K562 (cell line): ENCODE measurements at regions not wholly inside any gene's neighbourhood (a gene's known extent, or its start where the extent isn't known, plus 50 kb on each side); places are given as distances from the start of the nearest gene placed in this dataset.

ENCODE experiments used
- ATAC-seq: fragments of 200-7000 bp; cut with Tn5 transposase; 3 replicates; pipeline ENCODE4 v1.9.1; 2020; ENCODE audit warnings: moderate library complexity
- BruUV-seq: library from RNA; stranded (reverse); fragments of 400-500 nt; replicated peaks from 2 replicates; lab custom pipeline; 2021; lab: Mats Ljungman, UMichigan
- CTCF ChIA-PET: fragments of 300-600 bp; formaldehyde crosslinking; extraction: SDS; loops from one replicate; lab custom pipeline; 2021; ENCODE audit warnings: low intra/inter-chr PET ratio; lab: Yijun Ruan, JAX
- POLR2A ChIA-PET: fragments of 300-600, 350-650 bp; sonication (Branson Sonifier 250); formaldehyde crosslinking; extraction: SDS; loops from one replicate; lab custom pipeline; 2021; ENCODE audit warnings: antibody characterized with exemption, inconsistent platforms; lab: Yijun Ruan, JAX
- DNase-seq, 4 experiments: peaks; one replicate each; pipeline versions ENCODE4 v3.0.0 to v3.0.0-alpha.2; 2011 to 2018; ENCODE audit warnings: low spot score in 3 of 4, mixed read lengths in 3 of 4; ENCODE audit errors: extremely low read depth in 1 of 4
- FAIRE-seq: peaks from 2 replicates; lab custom pipeline; 2011; peaks lifted over from hg19 to GRCh38; lab: Jason Lieb, UNC
- H2AFZ ChIP-seq: 2 replicates; pipeline ENCODE4 v1.6.0; 2011; ENCODE audit warnings: low read depth, low read length, control low read depth, inconsistent platforms
- H3K27ac ChIP-seq: fragments of 200-600 bp; 3 replicates; pipeline ENCODE4 v1.8.0; 2011; ENCODE audit warnings: low read depth, mild to moderate bottlenecking, control low read depth, inconsistent platforms, low read length, moderate library complexity, mixed read lengths; ENCODE audit errors: extremely low read depth
- H3K27me3 ChIP-seq, 2 experiments: fragments of 300-600 bp in 1 of 2; 2 replicates in 1 of 2; 3 replicates in 1 of 2; pipeline versions ENCODE4 v1.6.0 to v1.8.0; 2011; ENCODE audit warnings: inconsistent platforms in 2 of 2, low read length in 2 of 2, mild to moderate bottlenecking in 1 of 2, mixed read lengths in 1 of 2, moderate library complexity in 1 of 2; ENCODE audit not compliant: control insufficient read depth in 2 of 2, insufficient read depth in 2 of 2
- H3K36me3 ChIP-seq: fragments of 300-600 bp; 3 replicates; pipeline ENCODE4 v1.8.0; 2011; ENCODE audit warnings: mild to moderate bottlenecking, low read length, inconsistent platforms; ENCODE audit not compliant: control insufficient read depth, insufficient read depth
- H3K4me1 ChIP-seq, 2 experiments: fragments of 200-600 bp in 1 of 2; replicated peaks in 1 of 2; 2 replicates in 1 of 2; 3 replicates in 1 of 2; pipeline versions ENCODE4 v1.5.1 to v1.8.0; 2011; ENCODE audit warnings: inconsistent platforms in 2 of 2, low read length in 2 of 2, mild to moderate bottlenecking in 1 of 2, mixed read lengths in 1 of 2, moderate library complexity in 1 of 2; ENCODE audit not compliant: control insufficient read depth in 2 of 2, insufficient read depth in 2 of 2
- H3K4me2 ChIP-seq: 2 replicates; pipeline ENCODE4 v1.6.1; 2011; ENCODE audit warnings: low read length, control low read depth, inconsistent platforms, mixed read lengths; ENCODE audit not compliant: insufficient read depth
- H3K4me3 ChIP-seq: fragments of 200-600 bp; sonication (generic), shearing (Covaris generic); 2 replicates; pipeline ENCODE4 v1.5.1; 2016; ENCODE audit warnings: control low read depth, inconsistent platforms
- H3K79me2 ChIP-seq: fragments of 200-600 bp; 3 replicates; pipeline ENCODE4 v1.8.0; 2011; ENCODE audit warnings: low read length, inconsistent platforms; ENCODE audit not compliant: control insufficient read depth, insufficient read depth
- H3K9ac ChIP-seq, 2 experiments: 2 replicates each; pipeline versions ENCODE4 v1.6.0 to v1.6.1; 2011; ENCODE audit warnings: low read depth in 2 of 2, low read length in 2 of 2, control low read depth in 1 of 2, inconsistent platforms in 1 of 2, mild to moderate bottlenecking in 1 of 2, mixed read lengths in 1 of 2; ENCODE audit not compliant: insufficient read depth in 1 of 2
- H3K9me1 ChIP-seq: one replicate; pipeline ENCODE4 v1.6.0; 2011; ENCODE audit warnings: inconsistent platforms, mild to moderate bottlenecking, low read length, moderate library complexity; ENCODE audit not compliant: control insufficient read depth, insufficient read depth
- H3K9me3 ChIP-seq: replicated peaks from 2 replicates; pipeline ENCODE4 v1.5.1; 2011; ENCODE audit warnings: low read depth, low read length, inconsistent platforms; ENCODE audit not compliant: control insufficient read depth, insufficient read depth
- H4K20me1 ChIP-seq: replicated peaks from 2 replicates; pipeline ENCODE4 v1.6.1; 2011; ENCODE audit warnings: low read length, inconsistent platforms, mixed read lengths; ENCODE audit not compliant: control insufficient read depth, insufficient read depth
- E2F5 ChIP-seq: sonication (generic); formaldehyde crosslinking; IDR thresholded peaks from 2 replicates; pipeline ENCODE4 v1.8.0; 2022; ENCODE audit warnings: mild to moderate bottlenecking, missing genetic modification reagents
- FOXA1 ChIP-seq: fragments of 450-650 bp; IDR thresholded peaks from 2 replicates; pipeline ENCODE4 v1.6.1; 2016; ENCODE audit warnings: mild to moderate bottlenecking, borderline replicate concordance
- HCFC1 ChIP-seq: IDR thresholded peaks from 2 replicates; pipeline ENCODE4 v1.6.1; 2012; ENCODE audit warnings: low read depth, low read length, improper control_type of control experiment
- MTA3 ChIP-seq: fragments of 450-650 bp; formaldehyde crosslinking; IDR thresholded peaks from 2 replicates; pipeline ENCODE4 v1.6.1; 2017; ENCODE audit warnings: mild to moderate bottlenecking, borderline replicate concordance
- NFE2 ChIP-seq: IDR thresholded peaks from 2 replicates; pipeline ENCODE4 v1.6.1; 2014; ENCODE audit warnings: antibody characterized with exemption, low read depth
- ZFPM2 ChIP-seq: fragments of 250-450 bp; sonication (Bioruptor Pico); IDR thresholded peaks from 2 replicates; pipeline ENCODE4 v1.5.1; 2022; ENCODE audit warnings: mild to moderate bottlenecking
- ZNF140 ChIP-seq: fragments of 250-450 bp; sonication (Bioruptor Pico); IDR thresholded peaks from 2 replicates; pipeline ENCODE4 v1.8.0; 2021; ENCODE audit warnings: moderate library complexity, mild to moderate bottlenecking, inconsistent platforms
- ZNF232 ChIP-seq: sonication (generic); formaldehyde crosslinking; IDR thresholded peaks from 2 replicates; pipeline ENCODE4 v1.8.0; 2022; ENCODE audit warnings: mild to moderate bottlenecking, missing genetic modification reagents
- ZNF431 ChIP-seq: sonication (generic); formaldehyde crosslinking; IDR thresholded peaks from 2 replicates; pipeline ENCODE4 v1.8.0; 2022; ENCODE audit warnings: mild to moderate bottlenecking, missing genetic modification reagents
- WGBS: fragments of 100-300 bp; shearing (Covaris generic); methylation state at CpG from one replicate; pipeline ENCODE4 v1.1.6; 2016; ENCODE audit warnings: low coverage, mixed read lengths; ENCODE audit not compliant: insufficient coverage; ENCODE audit errors: missing lambda C conversion rate; 5-methylcytosine and 5-hydroxymethylcytosine counted together
- in situ Hi-C: fragments of 300-500 bp; cut with MboI; formaldehyde crosslinking; loops from 4 replicates; pipeline ENCODE4 v1.15.0; 2018; ENCODE audit warnings: inconsistent platforms, mixed read lengths
- intact Hi-C: fragments of 100-400 bp; cut with micrococcal nuclease; formaldehyde crosslinking; loops from 2 replicates; pipeline ENCODE4 v1.14.2; 2022
- TF ChIP-seq, protein P1 (sequence below): fragments of 250-450 bp; sonication (Bioruptor Pico); IDR thresholded peaks from 2 replicates; pipeline ENCODE4 v1.5.0; 2021; ENCODE audit warnings: mild to moderate bottlenecking, borderline replicate concordance
- TF ChIP-seq, protein P2 (sequence below): fragments of 450-650 bp; IDR thresholded peaks from 2 replicates; pipeline ENCODE4 v1.7.1; 2018; ENCODE audit warnings: mild to moderate bottlenecking, low read depth; ENCODE audit not compliant: partially characterized antibody
- TF ChIP-seq, protein P3 (sequence below), 2 experiments: fragments of 200-800 bp in 1 of 2; sonication (Bioruptor generic) in 1 of 2; sonication (generic) in 1 of 2; formaldehyde crosslinking in 1 of 2; IDR thresholded peaks in 1 of 2; conservative IDR thresholded peaks in 1 of 2; 2 replicates each; pipeline versions ENCODE4 v1.5.0 to v1.6.1; 2016 to 2020; ENCODE audit warnings: missing compliant biosample characterization in 1 of 2, missing genetic modification characterization in 1 of 2, missing genetic modification reagents in 1 of 2

DNA sequence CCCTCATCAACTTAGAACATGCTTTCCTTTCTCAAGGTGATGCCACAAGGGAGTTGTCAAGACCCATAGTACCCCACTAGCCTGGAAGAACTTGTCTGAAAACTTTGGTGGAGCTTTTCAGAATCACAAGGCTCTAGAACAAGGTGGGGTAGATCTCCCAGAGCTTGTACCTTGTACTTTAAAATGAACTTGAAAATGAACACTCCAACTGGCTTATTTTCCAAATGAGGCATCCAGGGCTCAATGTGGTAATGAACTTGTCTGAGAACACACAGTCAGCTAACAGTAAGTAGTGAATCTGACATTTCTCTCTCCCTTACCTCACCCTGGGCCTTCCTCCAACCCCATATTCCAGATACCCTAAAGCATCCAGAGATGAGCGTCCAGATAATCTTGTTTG, 81.8 kb upstream of the THBS1 start:
- no TSS peak for BruUV-seq
- Histone ChIP-seq H3K36me3 (no peaks in the 10 kb centered on the region), H3K79me2 (no peaks in the 10 kb centered on the region), H3K4me1 (peaks cover 0 to 8% of the 10 kb centered on the region in 2 experiments; a peak in 3 of 5 replicates), H3K4me2 (no peak overlapping the region), H4K20me1 (no peaks in the 10 kb centered on the region), H2AFZ (no peak overlapping the region), H3K4me3 (no peak overlapping the region), H3K27ac (no peak overlapping the region), H3K27me3 (peaks cover 2 to 4% of the 10 kb centered on the region in 2 experiments; a peak in 2 of 5 replicates), H3K9me1 (no peaks in the 10 kb centered on the region), H3K9ac (no peak overlapping the region), H3K9me3 (no peaks in the 10 kb centered on the region)
- DNase-seq (no peak), FAIRE-seq (peak; percentile 15), ATAC-seq (no peak)
- intact Hi-C loops: no loop called here
- POLR2A ChIA-PET: interaction anchor here (0.6 to 0.8 kb wide), 3 partner anchors 10 to 399 kb away, joined by 3 to 4 read pairs (median 4); no protein-coding TSS in a partner anchor
- CTCF ChIA-PET: no interaction called here
- in situ Hi-C loops: no loop called here
- 21% methylated on average over 1 of the region's 1 CpG for WGBS
- TF ChIP-seq, protein P1, sequence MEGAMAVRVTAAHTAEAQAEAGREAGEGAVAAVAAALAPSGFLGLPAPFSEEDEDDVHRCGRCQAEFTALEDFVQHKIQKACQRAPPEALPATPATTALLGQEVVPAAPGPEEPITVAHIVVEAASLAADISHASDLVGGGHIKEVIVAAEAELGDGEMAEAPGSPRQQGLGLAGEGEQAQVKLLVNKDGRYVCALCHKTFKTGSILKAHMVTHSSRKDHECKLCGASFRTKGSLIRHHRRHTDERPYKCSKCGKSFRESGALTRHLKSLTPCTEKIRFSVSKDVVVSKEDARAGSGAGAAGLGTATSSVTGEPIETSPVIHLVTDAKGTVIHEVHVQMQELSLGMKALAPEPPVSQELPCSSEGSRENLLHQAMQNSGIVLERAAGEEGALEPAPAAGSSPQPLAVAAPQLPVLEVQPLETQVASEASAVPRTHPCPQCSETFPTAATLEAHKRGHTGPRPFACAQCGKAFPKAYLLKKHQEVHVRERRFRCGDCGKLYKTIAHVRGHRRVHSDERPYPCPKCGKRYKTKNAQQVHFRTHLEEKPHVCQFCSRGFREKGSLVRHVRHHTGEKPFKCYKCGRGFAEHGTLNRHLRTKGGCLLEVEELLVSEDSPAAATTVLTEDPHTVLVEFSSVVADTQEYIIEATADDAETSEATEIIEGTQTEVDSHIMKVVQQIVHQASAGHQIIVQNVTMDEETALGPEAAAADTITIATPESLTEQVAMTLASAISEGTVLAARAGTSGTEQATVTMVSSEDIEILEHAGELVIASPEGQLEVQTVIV (CRISPR knock-in tag): no peak
- TF ChIP-seq NFE2 (no peak), ZNF140 (CRISPR knock-in tag) (no peak), E2F5 (CRISPR knock-in tag) (no peak), ZNF232 (CRISPR knock-in tag) (no peak), HCFC1 (no peak), MTA3 (no peak), ZNF431 (no peak), ZFPM2 (CRISPR knock-in tag) (no peak), FOXA1 (no peak)
- TF ChIP-seq, protein P2, sequence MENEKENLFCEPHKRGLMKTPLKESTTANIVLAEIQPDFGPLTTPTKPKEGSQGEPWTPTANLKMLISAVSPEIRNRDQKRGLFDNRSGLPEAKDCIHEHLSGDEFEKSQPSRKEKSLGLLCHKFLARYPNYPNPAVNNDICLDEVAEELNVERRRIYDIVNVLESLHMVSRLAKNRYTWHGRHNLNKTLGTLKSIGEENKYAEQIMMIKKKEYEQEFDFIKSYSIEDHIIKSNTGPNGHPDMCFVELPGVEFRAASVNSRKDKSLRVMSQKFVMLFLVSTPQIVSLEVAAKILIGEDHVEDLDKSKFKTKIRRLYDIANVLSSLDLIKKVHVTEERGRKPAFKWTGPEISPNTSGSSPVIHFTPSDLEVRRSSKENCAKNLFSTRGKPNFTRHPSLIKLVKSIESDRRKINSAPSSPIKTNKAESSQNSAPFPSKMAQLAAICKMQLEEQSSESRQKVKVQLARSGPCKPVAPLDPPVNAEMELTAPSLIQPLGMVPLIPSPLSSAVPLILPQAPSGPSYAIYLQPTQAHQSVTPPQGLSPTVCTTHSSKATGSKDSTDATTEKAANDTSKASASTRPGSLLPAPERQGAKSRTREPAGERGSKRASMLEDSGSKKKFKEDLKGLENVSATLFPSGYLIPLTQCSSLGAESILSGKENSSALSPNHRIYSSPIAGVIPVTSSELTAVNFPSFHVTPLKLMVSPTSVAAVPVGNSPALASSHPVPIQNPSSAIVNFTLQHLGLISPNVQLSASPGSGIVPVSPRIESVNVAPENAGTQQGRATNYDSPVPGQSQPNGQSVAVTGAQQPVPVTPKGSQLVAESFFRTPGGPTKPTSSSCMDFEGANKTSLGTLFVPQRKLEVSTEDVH: no peak
- TF ChIP-seq, protein P3, sequence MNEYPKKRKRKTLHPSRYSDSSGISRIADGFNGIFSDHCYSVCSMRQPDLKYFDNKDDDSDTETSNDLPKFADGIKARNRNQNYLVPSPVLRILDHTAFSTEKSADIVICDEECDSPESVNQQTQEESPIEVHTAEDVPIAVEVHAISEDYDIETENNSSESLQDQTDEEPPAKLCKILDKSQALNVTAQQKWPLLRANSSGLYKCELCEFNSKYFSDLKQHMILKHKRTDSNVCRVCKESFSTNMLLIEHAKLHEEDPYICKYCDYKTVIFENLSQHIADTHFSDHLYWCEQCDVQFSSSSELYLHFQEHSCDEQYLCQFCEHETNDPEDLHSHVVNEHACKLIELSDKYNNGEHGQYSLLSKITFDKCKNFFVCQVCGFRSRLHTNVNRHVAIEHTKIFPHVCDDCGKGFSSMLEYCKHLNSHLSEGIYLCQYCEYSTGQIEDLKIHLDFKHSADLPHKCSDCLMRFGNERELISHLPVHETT (CRISPR knock-in tag; conservative IDR thresholded peaks at IDR 0.05 in 1 of 2, IDR thresholded peaks at IDR 0.05 in 1 of 2): no peak
